Right cardiac atrium (tissue), 5 donors: ENCODE measurements at regions not wholly inside any gene's neighbourhood (a gene's known extent, or its start where the extent isn't known, plus 50 kb on each side); places are given as distances from the start of the nearest gene placed in this dataset.

Experiments used
- ATAC-seq, 2 donors: fragments of 200-7000 bp; cut with Tn5 transposase; one replicate each; pipeline versions ENCODE4 v1.8.0 to v1.9.1; 2020; ENCODE audit warnings: moderate library complexity in 2 of 2, mild to moderate bottlenecking in 1 of 2
- DNase-seq, 3 donors: peaks; one replicate each; pipeline ENCODE4 v3.0.0-alpha.2; 2020
- H3K27ac ChIP-seq: one replicate; pipeline ENCODE4 v1.5.1; 2013; ENCODE audit warnings: mild to moderate bottlenecking, low read length, control low read depth, moderate library complexity
- H3K27me3 ChIP-seq: one replicate; pipeline ENCODE4 v1.6.1; 2013; ENCODE audit not compliant: control insufficient read depth, insufficient read depth
- H3K4me1 ChIP-seq: one replicate; pipeline ENCODE4 v1.6.1; 2013; ENCODE audit warnings: low read length; ENCODE audit not compliant: control insufficient read depth, insufficient read depth
- H3K4me3 ChIP-seq: one replicate; pipeline ENCODE4 v1.5.1; 2013; ENCODE audit warnings: low read length, control low read depth
- H3K9me3 ChIP-seq: one replicate; pipeline ENCODE4 v1.6.1; 2013; ENCODE audit warnings: low read length; ENCODE audit not compliant: control insufficient read depth
- WGBS: extraction: QIAGEN DNeasy Blood & Tissue Kit; methylation state at CpG from one replicate; pipeline ENCODE4 v1.1.7; 2013; 5-methylcytosine and 5-hydroxymethylcytosine counted together
- intact Hi-C, 4 donors: fragments of 100-400 bp; cut with DNase I; formaldehyde crosslinking; loops; one replicate each; pipeline versions ENCODE4 v1.11.0 to v1.14.0; 2022 to 2023
- donor health status: healthy with polysubstance abuse.
- donor health status: DM: no; HTN: yes; CAD: no.
- donor health status: DM: no; HTN: no; CAD: no.
- donor health status: DM: no; HTN: yes; CAD: no; lungs with severe emphysema.
- donor health status: DM: yes; HTN: yes; CAD: no.

DNA sequence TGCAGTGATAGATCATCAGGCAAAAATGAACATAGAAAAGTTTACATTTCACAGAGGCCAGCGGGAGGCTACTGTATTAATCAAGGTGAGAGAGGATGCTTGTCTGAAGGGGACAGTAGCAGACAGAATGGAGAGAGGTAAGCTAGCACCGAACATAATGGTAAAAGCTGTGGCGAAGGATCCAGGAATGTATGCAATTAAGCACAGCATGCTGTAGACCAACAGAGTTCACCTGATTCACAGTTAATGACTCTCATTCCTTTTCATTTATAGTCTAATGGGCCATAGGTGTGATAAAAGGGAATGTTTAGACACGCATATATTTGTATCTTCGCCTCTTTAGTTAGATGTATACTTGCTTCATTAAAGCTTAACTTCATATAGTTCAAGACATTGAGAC is 150.9 kb upstream of the MBL2 start:
- Histone ChIP-seq H3K9me3 (no peaks in the 10 kb centered on the region), H3K27me3 (no peaks in the 10 kb centered on the region), H3K4me1 (no peaks in the 10 kb centered on the region), H3K4me3 (no peak overlapping the region), H3K27ac (no peak overlapping the region)
- no peak for DNase-seq
- intact Hi-C loops = no loop called here
- WGBS = 65% methylated on average over 5 of the region's 5 CpGs
- ATAC-seq = no peak

DNA sequence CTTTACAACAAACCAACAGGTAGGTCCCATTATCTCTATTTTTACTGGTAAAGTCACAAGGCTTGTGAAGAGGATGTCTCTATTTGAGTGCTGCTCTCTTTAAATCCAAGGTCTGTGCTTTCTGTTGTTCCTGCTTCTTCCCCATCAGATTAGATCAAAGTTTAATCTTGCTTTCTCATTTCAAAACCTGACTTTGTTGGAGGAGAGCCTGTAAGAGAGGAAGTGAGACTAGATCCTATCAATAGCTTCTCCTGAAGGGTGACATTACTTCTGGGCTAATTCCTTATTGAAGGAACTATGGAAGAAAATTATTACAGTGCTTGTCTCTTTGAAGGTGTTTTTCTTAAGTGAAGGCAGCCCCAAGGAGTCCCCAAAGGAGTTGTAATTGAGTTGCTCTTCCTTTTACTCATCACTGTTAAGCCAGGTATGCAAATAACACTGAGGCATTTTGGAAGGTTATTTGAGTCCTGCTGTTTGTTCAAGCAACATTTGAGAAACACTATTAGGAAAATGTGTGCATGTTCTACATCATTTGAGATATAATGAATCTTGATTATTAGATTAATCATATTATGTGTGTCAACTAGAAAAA is 146.2 kb upstream of the MBL2 start:
- Histone ChIP-seq H3K4me1 (no peaks in the 10 kb centered on the region), H3K9me3 (no peaks in the 10 kb centered on the region), H3K27me3 (no peaks in the 10 kb centered on the region), H3K27ac (no peak overlapping the region), H3K4me3 (no peak overlapping the region)
- DNase-seq (no peak), ATAC-seq (no peak)
- intact Hi-C loops = no loop called here

DNA sequence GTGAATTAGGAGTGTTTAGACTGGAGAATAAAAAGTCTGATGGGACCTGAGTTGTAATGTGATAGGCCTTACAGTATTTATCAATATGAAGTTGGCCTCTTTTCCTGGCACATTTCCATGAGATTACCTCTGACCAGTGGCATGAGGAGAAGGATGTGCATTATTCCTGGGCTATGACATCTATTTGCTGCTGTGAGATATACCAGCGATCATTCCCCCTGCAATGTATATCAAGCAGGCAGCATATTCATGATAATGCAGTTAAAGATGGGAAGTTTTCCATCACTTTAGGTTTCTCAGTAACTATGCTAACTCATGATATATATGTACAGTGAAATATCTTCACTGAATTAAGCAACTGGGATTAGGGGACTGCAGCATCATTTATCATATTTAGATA is 142.8 kb upstream of the MBL2 start:
- 38% methylated on average over 1 of the region's 1 CpG for WGBS
- DNase-seq = no peak
- no peak for ATAC-seq
- Histone ChIP-seq H3K4me1 (no peaks in the 10 kb centered on the region), H3K9me3 (no peaks in the 10 kb centered on the region), H3K4me3 (no peak overlapping the region), H3K27ac (no peak overlapping the region), H3K27me3 (no peaks in the 10 kb centered on the region)
- intact Hi-C loops = no loop called here

DNA sequence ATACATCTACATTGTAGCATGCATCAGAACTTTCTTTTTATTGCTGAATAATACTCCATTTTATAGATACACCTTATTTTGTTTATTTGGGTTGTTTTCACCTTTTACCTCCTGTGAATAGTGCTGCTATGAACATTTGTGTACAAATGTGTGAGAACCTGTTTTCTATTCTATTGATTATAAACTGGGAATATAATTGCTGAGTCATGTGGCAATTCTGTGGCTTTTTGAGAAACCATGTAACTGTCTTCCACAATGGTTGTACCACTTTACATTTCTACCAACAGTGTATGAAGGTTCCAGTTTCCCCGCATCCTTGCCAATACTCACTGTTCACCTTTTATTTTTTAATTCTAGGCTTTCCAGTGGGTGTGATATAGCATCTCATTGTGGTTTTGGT is 138.6 kb upstream of the MBL2 start:
- DNase-seq (no peak), ATAC-seq (no peak)
- Histone ChIP-seq H3K4me3 (no peak overlapping the region), H3K27me3 (no peaks in the 10 kb centered on the region), H3K9me3 (no peaks in the 10 kb centered on the region), H3K27ac (no peak overlapping the region), H3K4me1 (no peaks in the 10 kb centered on the region)
- WGBS = 95% methylated on average over 1 of the region's 1 CpG
- intact Hi-C loops = no loop called here

DNA sequence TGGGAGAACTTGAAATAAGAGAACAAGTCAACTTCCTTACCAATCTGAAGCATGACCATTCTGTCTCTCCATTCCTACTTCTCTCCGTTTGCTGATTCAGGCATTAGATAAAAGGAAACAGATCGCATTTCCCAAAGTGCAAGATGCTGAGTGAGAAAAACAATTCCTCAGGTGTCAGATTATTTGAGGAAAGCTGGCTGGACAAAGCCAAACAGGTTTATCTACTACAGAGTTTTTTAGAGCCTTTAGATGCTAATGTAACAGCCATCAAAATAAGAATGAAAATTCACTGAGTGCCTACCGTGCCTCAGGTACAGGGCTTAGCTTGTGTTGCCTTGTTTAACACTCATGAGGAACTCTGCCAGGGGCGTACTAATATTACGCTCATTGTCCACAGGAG is 135.9 kb upstream of the MBL2 start:
- intact Hi-C loops = no loop called here
- H3K27me3 ChIP-seq = no peaks in the 10 kb centered on the region
- no peak overlapping the region for H3K27ac ChIP-seq
- no peaks in the 10 kb centered on the region for H3K4me1 ChIP-seq
- H3K9me3 ChIP-seq = no peaks in the 10 kb centered on the region
- H3K4me3 ChIP-seq = no peak overlapping the region
- DNase-seq (no peak), ATAC-seq (no peak)
- 59% methylated on average over 5 of the region's 5 CpGs for WGBS

DNA sequence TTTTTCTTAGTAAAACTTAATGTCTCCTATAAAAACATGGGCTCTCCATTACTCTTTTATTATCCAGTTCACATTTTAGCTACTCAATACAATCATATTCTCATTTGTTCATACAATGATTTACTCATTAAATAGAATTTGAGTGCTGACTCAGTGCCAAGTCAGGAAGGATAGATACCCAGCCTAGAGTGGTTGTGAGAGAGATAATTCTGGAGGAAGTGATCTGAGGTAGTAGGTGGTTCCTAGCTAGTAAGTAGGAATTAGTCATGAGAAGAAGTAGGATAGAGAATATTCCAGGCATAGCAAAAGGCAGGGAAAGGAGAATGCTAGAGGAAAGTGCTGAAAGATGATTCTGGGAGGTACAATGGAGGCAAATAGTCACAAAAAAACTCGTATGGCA is 133.5 kb upstream of the MBL2 start:
- no peak overlapping the region for H3K4me3 ChIP-seq
- WGBS = 78% methylated on average over 1 of the region's 1 CpG
- intact Hi-C loops = no loop called here

DNA sequence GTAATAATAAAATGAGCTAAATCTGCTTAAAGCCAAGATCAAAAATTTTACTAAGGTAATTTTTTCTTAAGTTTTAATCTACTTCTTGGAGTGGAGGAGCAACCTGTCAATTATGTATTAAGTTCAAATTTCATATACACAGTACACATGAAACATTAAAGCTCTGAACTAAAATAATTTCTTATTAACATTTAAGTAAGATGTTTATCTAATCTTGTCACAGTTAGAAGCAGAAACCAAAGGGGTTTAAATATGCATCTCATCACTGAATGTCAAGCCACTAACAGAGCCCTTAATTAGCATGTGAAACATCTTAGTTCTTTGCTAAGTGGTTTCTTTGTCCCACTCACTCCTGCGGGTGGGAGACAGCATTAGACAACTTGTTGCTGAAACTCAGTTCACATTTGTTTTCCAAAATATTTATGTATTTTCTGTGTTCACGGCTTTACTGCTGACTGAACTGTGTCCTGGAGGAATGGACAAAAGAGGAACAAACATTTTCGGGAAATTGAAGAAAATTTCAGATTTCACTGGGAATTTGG is 130.9 kb upstream of the MBL2 start:
- Histone ChIP-seq H3K27ac (no peak overlapping the region), H3K27me3 (no peaks in the 10 kb centered on the region), H3K4me3 (no peak overlapping the region), H3K4me1 (no peaks in the 10 kb centered on the region), H3K9me3 (no peaks in the 10 kb centered on the region)
- ATAC-seq = no peak
- 39% methylated on average over 3 of the region's 3 CpGs for WGBS
- intact Hi-C loops = no loop called here
- no peak for DNase-seq

More for the DNA sequence above, 133.5 kb upstream of the MBL2 start:
- H3K27me3 ChIP-seq = no peaks in the 10 kb centered on the region
- H3K27ac ChIP-seq = no peak overlapping the region
- ATAC-seq (no peak), DNase-seq (no peak)
- no peaks in the 10 kb centered on the region for H3K4me1 ChIP-seq
- no peaks in the 10 kb centered on the region for H3K9me3 ChIP-seq

DNA sequence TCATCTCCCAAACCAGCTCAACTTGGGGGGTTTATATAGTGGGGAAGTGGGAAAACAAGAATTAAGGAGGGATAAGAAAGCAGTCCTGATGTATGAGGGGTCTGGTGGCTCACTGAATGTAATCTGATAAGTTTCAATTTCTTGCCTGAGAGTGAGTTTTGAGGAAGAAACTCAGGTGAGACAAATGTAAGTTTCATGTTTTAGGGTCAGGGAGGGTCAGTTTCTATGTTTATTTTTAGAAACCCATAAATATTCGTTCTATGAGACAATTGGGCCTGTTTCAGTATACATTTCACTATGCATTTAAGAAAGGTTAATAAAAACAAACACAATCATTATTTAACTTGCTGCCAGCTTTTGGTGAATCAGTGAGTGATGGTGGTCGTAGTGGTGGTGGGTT is 128.0 kb upstream of the MBL2 start:
- no peaks in the 10 kb centered on the region for H3K27me3 ChIP-seq

DNA sequence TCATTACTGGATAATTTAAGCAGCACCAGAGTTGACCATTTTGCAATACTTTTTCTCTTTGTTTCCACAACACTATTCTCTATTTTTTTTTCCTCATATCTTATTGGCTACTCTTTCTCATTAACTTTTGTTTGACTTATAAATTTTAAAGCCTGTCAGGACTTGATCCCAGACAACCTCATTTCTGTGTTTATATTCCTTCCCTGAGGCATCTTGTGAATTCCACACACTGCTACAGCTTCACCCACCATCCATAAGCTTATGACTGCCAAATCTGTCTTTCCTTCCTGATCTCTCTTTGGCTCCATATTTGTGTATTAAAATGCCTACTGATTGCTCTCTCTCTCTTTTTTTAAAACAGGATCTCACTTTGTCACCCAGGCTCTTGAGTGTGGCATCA is 124.6 kb upstream of the MBL2 start:
- H3K27me3 ChIP-seq = no peaks in the 10 kb centered on the region
- no peak overlapping the region for H3K4me3 ChIP-seq
- ATAC-seq (no peak), DNase-seq (no peak)
- H3K4me1 ChIP-seq = no peaks in the 10 kb centered on the region
- H3K27ac ChIP-seq = no peak overlapping the region
- intact Hi-C loops = no loop called here
- no peaks in the 10 kb centered on the region for H3K9me3 ChIP-seq

More for the DNA sequence above, 128.0 kb upstream of the MBL2 start:
- no peak overlapping the region for H3K4me3 ChIP-seq
- no peaks in the 10 kb centered on the region for H3K9me3 ChIP-seq
- no peak overlapping the region for H3K27ac ChIP-seq
- H3K4me1 ChIP-seq = no peaks in the 10 kb centered on the region
- no peak for ATAC-seq
- intact Hi-C loops = no loop called here
- 44% methylated on average over 2 of the region's 2 CpGs for WGBS
- no peak for DNase-seq

DNA sequence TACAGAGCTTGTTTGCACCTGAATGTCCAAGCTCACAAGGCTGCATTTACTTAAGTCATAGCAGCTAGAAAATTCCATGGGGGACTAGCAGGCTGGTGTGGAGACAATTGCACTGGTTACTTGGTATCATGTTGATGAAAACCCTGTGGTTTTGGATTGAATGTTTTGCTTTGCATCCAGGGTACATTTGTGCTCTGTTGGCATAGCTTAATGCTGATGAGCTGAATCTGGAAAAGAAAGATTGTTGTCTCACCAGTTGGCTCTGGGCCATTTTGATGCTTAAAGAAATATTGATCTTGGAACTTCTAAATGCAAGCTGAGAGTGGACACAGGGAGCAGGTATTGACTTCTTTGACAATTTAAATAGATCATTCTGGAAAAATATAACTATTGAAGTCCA is 122.5 kb upstream of the MBL2 start:
- intact Hi-C loops = no loop called here
- no peak overlapping the region for H3K4me3 ChIP-seq
- no peak for ATAC-seq

DNA sequence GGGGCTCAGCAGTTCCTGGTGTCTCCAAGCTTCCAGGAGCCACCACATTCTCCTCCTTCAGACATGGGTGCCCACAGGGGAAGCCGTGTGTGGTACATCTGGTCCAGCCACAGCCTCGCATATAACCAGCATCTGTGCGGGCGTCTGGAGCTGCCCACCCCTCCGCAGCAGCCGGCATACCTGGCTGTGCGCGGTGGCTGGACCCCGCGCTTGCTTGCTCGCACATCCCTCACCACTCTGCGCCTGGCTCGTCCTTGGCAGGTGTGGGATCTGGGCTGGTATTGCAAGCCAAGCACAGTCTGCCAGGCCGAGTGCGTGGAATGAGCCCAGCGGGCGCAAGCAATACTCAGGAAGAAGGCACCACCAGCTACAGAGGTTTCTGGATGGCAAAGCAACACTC is 117.7 kb upstream of the MBL2 start:
- Histone ChIP-seq H3K27ac (no peak overlapping the region), H3K4me1 (no peaks in the 10 kb centered on the region), H3K27me3 (no peaks in the 10 kb centered on the region), H3K9me3 (no peaks in the 10 kb centered on the region), H3K4me3 (no peak overlapping the region)
- 95% methylated on average over 17 of the region's 17 CpGs for WGBS
- ATAC-seq (no peak), DNase-seq (no peak)
- intact Hi-C loops = no loop called here

More for the DNA sequence above, 122.5 kb upstream of the MBL2 start:
- no peak for DNase-seq
- Histone ChIP-seq H3K27me3 (no peaks in the 10 kb centered on the region), H3K27ac (no peak overlapping the region), H3K9me3 (no peaks in the 10 kb centered on the region), H3K4me1 (no peaks in the 10 kb centered on the region)

DNA sequence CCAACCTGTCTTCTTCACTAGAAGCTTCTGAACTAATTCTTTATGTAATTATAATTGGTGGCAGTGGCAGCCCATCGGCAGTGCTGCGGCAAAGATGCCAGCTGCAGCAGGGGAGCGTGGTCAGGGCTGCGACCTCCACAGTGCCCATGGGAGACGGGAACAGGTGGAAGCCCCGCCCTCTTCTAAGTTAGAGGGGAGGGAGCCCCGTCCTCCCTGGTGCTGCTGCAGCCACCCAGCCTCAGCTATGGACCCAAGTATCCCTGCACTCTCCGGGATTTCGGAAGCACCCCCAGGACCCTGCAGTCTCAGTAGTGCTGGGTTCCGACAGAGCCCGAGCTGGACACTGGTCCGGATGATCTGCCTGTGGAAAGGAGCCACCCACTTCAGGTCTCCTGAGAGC is 117.0 kb upstream of the MBL2 start:
- intact Hi-C loops = no loop called here
- H3K4me3 ChIP-seq = no peak overlapping the region
- H3K9me3 ChIP-seq = no peaks in the 10 kb centered on the region
- no peak overlapping the region for H3K27ac ChIP-seq
- ATAC-seq (no peak), DNase-seq (no peak)
- WGBS = 90% methylated on average over 12 of the region's 12 CpGs
- no peaks in the 10 kb centered on the region for H3K27me3 ChIP-seq
- H3K4me1 ChIP-seq = no peaks in the 10 kb centered on the region
